GM21528 (cell line): ENCODE measurements at regions not wholly inside any gene's neighbourhood (a gene's known extent, or its start where the extent isn't known, plus 50 kb on each side); places are given as distances from the start of the nearest gene placed in this dataset.

ENCODE experiments used
- ATAC-seq: cut with Tn5 transposase; IDR thresholded peaks from one replicate; pipeline ENCODE4 v1.9.1; 2021; ENCODE audit warnings: mild to moderate bottlenecking, moderate library complexity; ENCODE audit not compliant: unreplicated experiment, low FRiP score

GRCh38 chr5:96248131-96248530 is 184.9 kb downstream of the PCSK1 start:
- no peak for ATAC-seq

DNA sequence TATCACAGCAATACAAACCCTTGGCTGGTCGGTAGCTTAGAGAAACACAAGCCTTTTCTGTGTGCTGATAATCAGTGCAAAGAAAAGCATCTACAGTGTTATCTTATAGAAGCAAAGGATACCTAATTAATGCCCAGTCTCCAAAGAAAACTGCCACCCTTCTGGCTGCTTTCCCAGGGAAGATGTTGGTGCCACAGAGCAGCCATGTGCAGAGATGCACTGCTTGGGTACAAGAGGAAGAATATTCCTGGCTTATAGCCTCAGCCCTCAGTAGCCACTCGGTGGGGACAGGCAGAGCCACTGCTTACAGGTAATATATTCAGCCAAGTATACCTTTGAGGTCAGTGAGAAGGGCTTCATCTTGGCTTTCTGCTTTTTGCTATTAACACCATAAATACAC is 185.3 kb downstream of the PCSK1 start:
- no peak for ATAC-seq

DNA sequence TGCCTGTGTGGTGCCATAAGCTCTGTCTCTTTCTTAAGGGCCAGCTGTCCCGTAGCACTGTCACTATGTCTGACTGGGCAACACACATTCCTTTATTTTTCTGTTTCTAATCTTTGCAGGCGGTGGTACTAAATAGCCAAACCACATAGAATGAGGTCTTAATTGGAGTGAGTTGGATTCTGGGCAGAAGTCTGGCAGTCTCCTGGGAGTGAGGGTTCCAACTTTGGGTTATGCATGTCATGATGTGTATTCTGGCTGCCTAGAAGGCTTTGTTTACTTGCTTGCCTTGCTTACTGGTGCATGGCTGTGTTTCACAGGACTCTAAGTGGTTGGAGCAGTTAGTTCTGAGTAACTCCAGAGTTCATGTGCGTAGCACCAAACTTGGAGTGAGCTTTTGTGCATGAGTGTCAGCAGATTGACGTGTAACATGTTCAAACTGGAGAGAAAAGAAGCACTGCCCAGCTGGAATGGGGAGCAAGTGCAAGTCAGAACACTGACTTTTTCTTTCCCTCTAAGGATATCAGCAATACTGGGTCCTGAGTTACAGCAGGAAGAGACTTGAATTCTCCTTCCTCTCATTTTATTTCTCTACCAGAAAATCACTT is 185.8 kb downstream of the PCSK1 start:
- ATAC-seq = no peak

DNA sequence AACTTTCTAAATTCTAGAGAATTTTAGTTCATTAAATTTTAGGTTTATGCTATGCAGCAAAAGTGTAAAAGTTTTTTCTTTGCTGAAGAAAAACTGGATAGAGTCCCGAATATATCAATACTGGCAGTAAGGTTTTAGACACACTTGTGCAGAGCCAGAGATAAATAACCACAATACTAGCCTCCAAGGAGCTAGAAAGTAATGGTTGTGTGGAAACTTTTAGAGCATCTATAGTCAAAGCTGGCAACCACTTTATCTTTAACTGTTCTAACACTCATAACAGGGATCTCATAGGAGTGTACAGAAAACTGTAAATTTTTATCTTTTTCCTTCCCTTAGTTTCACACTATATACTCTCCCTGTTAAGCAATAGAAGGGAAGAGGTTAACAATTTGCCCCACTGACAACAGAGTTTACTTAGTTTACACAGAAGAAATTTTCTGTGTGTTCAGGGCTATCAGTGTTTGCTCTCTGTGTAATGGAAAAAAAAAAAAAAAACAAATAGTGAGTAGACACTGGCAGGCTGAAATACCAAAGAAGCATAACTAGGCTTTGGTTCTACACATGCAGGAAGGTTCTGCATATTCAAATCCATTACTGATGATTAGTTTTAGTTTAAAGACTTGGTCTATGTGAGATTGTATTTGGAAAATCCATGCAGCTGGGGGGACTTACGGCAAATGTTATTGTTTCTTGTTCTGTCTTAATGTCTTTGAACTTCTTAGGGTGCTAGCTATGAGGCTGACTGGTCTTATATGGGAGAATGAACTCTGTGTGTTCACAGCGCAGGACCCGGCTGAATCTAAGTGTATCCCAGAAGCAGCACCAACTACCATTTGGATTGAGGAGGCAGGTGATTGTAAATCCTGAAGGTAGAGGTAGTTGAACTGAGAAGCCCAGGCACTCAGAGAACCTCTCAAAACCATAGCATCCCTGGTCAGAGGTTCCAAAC is 187.6 kb downstream of the PCSK1 start:
- no peak for ATAC-seq

DNA sequence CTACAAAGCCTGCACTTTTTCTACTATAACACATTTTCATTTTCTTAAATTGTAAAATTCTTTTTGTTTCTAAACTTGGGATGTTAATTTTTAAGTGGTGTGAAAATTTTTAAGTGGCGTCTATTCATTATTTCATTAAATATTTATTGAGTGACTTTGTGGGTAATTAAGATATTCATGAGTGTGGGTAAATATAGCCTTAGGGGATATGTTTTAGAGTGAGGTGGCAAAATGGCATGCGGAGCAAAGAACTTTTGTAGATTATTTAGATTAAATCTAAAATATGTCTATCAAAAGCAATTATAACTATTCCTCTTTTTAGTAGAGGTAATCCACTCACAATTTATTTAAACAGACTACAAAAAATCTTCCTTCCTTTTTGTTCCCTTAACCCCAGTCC is 188.4 kb downstream of the PCSK1 start:
- ATAC-seq = no peak

DNA sequence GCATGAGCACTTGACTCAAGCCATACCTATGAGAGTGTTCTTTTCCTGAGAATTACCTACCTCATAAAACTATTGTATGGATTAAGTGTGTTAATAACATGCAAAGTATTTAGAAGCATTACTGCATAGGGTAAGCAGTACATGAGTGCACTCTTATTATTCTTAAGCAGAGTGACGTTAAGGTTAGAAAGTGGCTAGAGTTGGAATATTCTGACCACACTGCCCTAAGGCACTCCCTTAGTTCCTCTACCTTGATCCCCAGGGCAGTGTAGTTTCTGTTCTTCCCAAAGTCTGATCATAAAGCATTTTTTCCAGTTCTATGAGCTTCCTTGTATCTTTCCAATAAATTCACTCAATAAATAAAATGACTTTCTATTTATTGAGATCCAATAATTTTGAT is 189.2 kb downstream of the PCSK1 start:
- ATAC-seq = no peak

- no peak for ATAC-seq
These were observed 189.8 kb downstream of the PCSK1 start for GRCh38 chr5:96243203-96243602.

- ATAC-seq = no peak
These were observed 190.5 kb downstream of the PCSK1 start for GRCh38 chr5:96242571-96242970.

DNA sequence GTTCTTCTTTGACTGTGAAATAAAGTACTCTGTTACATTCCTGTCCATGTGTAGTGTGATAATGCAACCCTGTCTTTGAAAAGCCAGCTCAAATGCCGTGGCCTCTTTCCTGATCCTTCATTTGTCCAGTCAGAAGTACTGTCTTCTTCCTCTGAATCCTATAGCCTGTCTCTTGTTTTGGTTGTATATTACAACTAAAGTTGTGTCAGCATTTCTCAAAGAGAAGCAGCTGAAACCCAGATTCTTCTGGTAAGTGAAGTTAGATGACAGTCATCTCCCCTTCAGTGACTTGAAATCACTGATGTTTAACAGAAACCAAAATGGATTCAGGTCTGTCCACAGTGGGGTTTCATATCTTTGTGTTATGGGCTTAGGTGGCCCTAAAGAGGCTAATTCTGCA is 196.2 kb downstream of the PCSK1 start:
- ATAC-seq = no peak

DNA sequence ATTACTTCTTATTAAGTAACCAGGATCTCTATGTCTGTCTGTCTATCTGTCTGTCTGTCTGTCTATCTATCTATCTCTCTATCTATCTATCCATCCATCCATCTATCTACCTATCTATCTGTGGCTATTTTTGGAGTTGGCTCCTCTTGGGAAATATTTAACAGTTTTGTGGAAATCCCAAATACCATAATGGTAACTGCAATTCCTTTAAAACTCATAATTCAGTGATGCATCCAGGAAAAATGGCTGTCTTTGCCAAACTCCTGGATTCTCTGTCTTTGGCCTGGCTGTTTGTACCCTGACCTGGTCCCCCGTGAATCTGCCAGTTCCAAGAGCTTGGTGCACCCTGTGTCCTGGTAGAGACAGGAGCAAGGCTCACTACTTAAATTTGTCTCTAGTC is 197.0 kb downstream of the PCSK1 start:
- no peak for ATAC-seq

DNA sequence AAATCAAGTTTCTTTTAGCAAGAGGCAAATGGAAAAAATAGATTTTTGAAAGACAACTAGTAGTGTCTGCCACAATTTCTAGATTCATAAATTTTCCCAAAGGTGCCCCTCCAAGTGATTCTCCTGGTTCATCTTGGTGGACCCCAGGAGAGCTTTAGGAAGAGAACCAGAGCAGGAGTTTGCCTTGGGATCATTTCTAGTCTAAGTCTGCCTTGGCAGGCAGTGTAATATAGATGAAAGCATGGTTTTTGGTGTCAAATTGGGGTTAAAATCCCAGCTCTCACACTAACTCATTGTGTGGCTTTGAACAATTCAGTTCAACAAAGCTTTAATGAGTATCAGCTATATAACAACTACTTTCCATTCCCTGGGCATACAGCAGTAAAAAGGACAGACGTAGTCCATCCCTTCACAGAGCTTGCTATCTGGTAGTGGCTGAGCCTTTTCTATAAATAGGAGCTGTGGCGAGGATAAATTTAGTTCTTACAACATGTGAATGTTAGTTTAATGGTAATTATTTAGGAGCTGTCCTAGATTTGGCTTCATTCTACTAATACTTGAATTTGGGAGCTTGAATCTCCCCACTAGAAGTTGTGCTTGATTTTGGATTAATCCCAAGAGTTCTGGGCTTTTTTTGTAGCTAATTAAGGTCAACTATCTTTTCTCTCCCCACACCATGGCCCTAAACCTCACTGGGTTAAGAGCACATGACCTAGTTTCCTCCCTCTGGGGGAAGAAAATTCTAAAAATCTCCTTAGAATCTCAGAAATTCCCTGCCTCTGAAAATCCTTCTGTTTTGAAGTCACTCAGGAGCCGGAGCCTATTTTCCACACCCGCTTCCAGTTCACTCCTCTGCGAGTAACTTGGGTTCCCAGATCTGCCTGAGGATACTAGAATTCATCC is 197.8 kb downstream of the PCSK1 start:
- ATAC-seq = no peak

DNA sequence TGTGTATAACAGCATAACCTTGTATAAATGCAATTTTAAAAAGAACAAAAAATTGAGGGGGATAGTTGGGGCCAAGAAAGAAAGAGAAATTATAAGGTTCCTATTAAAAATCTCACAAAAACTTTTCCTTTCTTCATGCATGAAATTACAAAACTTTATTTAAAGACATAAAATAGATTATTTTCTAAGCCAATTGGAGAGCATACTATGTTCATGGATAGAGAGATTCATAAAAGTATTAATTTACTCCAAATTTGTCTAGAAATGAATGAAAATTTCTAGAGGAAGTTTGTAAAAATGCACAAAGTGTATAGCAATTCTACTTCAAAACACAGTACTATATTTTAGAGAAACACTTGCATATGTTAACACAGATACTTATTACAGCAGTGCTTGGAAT is 200.4 kb downstream of the PCSK1 start:
- ATAC-seq = no peak

DNA sequence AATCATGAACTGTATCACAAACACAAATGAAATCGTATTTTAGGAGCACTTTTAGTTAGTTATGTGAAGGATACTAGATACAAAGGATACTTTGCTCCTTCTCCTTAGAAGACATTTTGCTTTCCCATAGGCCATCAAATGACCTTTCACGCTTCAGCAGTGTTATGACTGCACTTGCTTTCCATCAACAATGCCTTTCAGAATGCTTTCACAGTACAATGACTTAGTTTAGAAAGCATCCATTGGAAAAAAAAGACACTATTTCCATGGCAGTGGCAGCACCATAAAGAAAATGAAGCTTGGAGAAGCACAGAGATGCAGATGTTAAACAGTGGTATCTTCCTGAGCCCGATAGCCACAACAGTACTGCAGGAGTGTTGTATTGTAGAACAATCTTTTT is 203.9 kb downstream of the PCSK1 start:
- ATAC-seq = no peak

- no peak for ATAC-seq
These were observed 204.6 kb downstream of the PCSK1 start for GRCh38 chr5:96228408-96228807.

DNA sequence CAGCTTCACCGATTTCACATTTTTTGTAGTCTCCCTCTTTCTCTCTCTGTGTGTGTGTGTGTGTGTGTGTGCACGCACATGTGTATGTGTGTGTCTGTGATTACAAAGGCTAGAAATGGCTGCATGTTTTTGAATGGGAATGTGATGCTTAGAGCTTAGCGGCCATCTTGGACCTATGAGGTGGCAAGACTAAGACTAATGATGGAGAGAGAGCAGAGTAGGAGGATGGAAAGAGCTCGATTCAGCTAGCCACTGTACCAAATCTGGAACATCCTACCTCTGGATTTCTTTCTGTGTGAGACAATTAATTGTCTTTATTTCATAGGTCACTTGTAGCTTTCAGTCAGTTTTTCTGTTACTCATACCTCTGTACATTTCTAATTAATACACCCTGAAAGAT is 205.1 kb downstream of the PCSK1 start:
- ATAC-seq = no peak

- no peak for ATAC-seq
These were observed 206.0 kb downstream of the PCSK1 start for GRCh38 chr5:96226941-96227552.

DNA sequence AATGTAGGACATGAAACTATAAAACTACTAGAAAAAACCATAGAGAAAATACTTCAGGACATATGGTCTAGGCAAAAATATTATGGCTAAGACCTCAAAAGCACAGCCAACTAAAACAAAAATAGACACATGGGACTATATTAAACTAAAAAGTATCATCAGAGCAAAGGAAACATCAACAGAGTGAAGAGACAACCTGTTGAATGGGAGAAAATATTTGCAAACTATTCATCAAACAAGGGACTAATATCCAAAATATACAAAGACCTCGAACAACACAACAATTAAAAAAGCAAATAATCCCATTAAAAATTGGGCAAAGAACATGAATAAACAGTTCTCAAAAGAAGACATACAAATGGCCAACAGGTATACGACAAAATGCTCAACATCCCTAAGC is 210.9 kb downstream of the PCSK1 start:
- no peak for ATAC-seq

DNA sequence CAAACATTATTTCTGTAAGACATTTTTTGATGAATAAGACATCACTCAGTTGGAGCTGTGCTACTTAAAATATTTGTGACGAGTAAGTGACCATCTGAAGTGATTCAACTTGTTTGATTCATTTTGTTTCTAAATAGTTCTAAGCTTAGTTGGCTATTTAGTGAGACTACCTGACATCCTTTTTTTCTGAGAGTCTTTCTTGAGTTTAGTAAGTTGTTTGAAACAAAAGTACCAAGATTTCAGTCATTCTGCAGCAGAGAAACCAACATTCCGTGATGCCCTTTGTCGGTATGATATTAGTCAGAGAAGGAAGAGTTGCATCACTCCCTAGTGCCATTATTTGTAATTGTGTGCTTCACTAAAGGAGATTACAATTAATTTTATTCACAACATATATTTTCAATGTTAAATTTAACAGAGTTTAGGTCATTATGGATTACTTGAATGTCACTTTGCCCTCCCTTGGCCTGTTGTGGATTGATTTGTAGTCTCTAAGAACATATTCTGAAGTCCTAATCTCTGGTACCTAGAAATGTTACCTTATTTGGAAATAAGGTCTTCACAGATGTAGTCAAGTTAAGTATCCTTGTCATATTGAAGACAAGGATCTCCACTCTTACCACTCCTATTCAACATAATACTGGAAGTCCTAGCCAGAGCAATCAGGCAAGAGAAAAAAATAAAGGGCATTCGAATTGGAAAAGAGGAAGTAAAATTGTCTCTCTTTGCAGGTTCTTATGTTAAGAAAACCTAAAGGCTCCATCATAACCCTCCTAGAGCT is 212.2 kb downstream of the PCSK1 start:
- ATAC-seq = no peak

- ATAC-seq = no peak
These were observed 213.3 kb downstream of the PCSK1 start for GRCh38 chr5:96219580-96220281.
